Kidney (tissue), 13 donors: ENCODE measurements at regions not wholly inside any gene's neighbourhood (a gene's known extent, or its start where the extent isn't known, plus 50 kb on each side); places are given as distances from the start of the nearest gene placed in this dataset.
"Not testable (repeated sequence)": the region's sequence is repeated elsewhere in the genome, so short reads cannot be mapped to it uniquely, and the experiment has no call there.

ENCODE experiments used
- DNase-seq, 5 donors: peaks; one replicate each; pipeline ENCODE4 v3.0.0-alpha.2; 2013 to 2020
- FAIRE-seq: peaks from 2 replicates; lab custom pipeline; 2012; peaks lifted over from hg19 to GRCh38; lab: Jason Lieb, UNC
- H3K27ac ChIP-seq, 2 donors: one replicate each; pipeline ENCODE4 v1.7.0; 2013; ENCODE audit warnings: low read depth in 2 of 2, low read length in 2 of 2, inconsistent platforms in 1 of 2
- H3K27me3 ChIP-seq: one replicate; pipeline ENCODE4 v1.7.1; 2013; ENCODE audit warnings: low read length, inconsistent platforms; ENCODE audit not compliant: control insufficient read depth, insufficient read depth
- H3K36me3 ChIP-seq, 3 donors: one replicate each; pipeline versions ENCODE4 v1.7.0 to v1.7.1; 2013; ENCODE audit warnings: low read length in 3 of 3, control low read depth in 1 of 3, inconsistent platforms in 1 of 3; ENCODE audit not compliant: insufficient read depth in 3 of 3, control insufficient read depth in 2 of 3
- H3K4me1 ChIP-seq, 3 donors: one replicate each; pipeline versions ENCODE4 v1.7.0 to v1.7.1; 2013; ENCODE audit warnings: low read length in 3 of 3, inconsistent platforms in 1 of 3, low read depth in 1 of 3; ENCODE audit not compliant: control insufficient read depth in 2 of 3, insufficient read depth in 2 of 3
- H3K4me3 ChIP-seq, 3 donors: one replicate each; pipeline versions ENCODE4 v1.7.0 to v1.8.1; 2013; ENCODE audit warnings: low read length in 3 of 3, control low read depth in 1 of 3, inconsistent platforms in 1 of 3
- H3K9ac ChIP-seq, 3 donors: one replicate each; pipeline versions ENCODE4 v1.7.0 to v1.7.1; 2013; ENCODE audit warnings: low read length in 3 of 3, control low read depth in 1 of 3, inconsistent platforms in 1 of 3
- H3K9me3 ChIP-seq, 3 donors: one replicate each; pipeline versions ENCODE4 v1.7.0 to v1.7.1; 2013; ENCODE audit warnings: low read length in 3 of 3, control low read depth in 1 of 3, inconsistent platforms in 1 of 3; ENCODE audit not compliant: control insufficient read depth in 2 of 3, insufficient read depth in 1 of 3
- intact Hi-C: fragments of 100-400 bp; cut with DNase I; formaldehyde crosslinking; loops from one replicate; pipeline ENCODE4 v1.11.1; 2022
- TF ChIP-seq, protein P1 (sequence below): IDR thresholded peaks from 3 replicates; pipeline ENCODE4 v1.5.1; 2012; ENCODE audit warnings: mild to moderate bottlenecking, moderate library complexity, borderline replicate concordance; ENCODE audit not compliant: insufficient read depth; ENCODE audit errors: extremely low read depth
- donor health status: control.
- donor health status: control.
- donor health status: control.
- donor health status: control.
- donor health status: control.
- donor health status: DM: yes; HTN: yes; CAD: no.
- donor health status: Normal renal cell carcinoma (clear cell type).

DNA sequence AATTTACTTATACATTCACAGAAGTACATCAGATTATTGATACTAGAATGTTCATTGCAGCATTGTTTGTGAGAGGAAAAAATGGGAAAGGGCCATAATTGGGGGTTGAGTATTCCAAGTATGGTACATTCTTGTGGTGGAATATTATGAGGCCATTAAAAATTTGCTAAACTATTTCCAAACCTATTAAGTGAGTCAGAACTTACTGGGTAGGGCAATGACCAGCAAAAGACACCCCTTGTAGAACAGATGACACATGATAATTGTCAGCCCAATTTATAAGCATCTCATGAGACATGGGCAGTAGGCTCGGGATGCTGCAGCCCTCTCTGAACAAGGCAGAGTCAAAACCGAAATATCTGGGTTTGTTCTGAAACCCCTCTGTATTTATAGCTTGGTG, 192.6 kb upstream of the IL12B start:
- Histone ChIP-seq H3K27me3 (no peaks in the 10 kb centered on the region), H3K9ac (no peak overlapping the region), H3K27ac (no peak overlapping the region), H3K9me3 (no peaks in the 10 kb centered on the region), H3K4me1 (no peaks in the 10 kb centered on the region), H3K36me3 (no peaks in the 10 kb centered on the region), H3K4me3 (no peak overlapping the region)
- DNase-seq = no peak
- intact Hi-C loops = no loop called here
- TF ChIP-seq, protein P1, sequence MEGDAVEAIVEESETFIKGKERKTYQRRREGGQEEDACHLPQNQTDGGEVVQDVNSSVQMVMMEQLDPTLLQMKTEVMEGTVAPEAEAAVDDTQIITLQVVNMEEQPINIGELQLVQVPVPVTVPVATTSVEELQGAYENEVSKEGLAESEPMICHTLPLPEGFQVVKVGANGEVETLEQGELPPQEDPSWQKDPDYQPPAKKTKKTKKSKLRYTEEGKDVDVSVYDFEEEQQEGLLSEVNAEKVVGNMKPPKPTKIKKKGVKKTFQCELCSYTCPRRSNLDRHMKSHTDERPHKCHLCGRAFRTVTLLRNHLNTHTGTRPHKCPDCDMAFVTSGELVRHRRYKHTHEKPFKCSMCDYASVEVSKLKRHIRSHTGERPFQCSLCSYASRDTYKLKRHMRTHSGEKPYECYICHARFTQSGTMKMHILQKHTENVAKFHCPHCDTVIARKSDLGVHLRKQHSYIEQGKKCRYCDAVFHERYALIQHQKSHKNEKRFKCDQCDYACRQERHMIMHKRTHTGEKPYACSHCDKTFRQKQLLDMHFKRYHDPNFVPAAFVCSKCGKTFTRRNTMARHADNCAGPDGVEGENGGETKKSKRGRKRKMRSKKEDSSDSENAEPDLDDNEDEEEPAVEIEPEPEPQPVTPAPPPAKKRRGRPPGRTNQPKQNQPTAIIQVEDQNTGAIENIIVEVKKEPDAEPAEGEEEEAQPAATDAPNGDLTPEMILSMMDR = no peak
- FAIRE-seq = no peak

DNA sequence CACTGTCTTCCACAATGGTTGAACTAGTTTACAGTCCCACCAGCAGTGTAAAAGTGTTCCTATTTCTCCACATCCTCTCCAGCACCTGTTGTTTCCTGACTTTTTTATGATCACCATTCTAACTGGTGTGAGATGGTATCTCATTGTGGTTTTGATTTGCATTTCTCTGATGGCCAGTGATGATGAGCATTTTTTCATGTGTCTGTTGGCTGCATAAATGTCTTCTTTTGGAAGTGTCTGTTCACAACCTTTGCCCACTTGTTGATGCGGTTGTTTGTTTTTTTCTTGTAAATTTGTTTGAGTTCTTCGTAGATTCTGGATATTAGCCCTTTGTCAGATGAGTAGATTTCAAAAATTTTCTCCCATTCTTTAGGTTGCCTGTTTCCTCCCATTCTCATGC, 194.0 kb upstream of the IL12B start:
- H3K27ac ChIP-seq, H3K9ac ChIP-seq, H3K27me3 ChIP-seq, H3K4me3 ChIP-seq, H3K9me3 ChIP-seq, DNase-seq, H3K36me3 ChIP-seq, intact Hi-C loops, H3K4me1 ChIP-seq, FAIRE-seq: not testable (repeated sequence)

- no peak for FAIRE-seq
- no peaks in the 10 kb centered on the region for H3K36me3 ChIP-seq
- intact Hi-C loops = no loop called here
- H3K4me3 ChIP-seq = no peak overlapping the region
- H3K9ac ChIP-seq = no peak overlapping the region
- no peaks in the 10 kb centered on the region for H3K9me3 ChIP-seq
- H3K4me1 ChIP-seq = no peaks in the 10 kb centered on the region
- no peaks in the 10 kb centered on the region for H3K27me3 ChIP-seq
- peak in 1 of 5 donors; percentile 26 for DNase-seq
- TF ChIP-seq, protein P1 = no peak
- no peak overlapping the region for H3K27ac ChIP-seq
Measured at GRCh38 chr5:159525117-159525516, 194.8 kb upstream of the IL12B start.

DNA sequence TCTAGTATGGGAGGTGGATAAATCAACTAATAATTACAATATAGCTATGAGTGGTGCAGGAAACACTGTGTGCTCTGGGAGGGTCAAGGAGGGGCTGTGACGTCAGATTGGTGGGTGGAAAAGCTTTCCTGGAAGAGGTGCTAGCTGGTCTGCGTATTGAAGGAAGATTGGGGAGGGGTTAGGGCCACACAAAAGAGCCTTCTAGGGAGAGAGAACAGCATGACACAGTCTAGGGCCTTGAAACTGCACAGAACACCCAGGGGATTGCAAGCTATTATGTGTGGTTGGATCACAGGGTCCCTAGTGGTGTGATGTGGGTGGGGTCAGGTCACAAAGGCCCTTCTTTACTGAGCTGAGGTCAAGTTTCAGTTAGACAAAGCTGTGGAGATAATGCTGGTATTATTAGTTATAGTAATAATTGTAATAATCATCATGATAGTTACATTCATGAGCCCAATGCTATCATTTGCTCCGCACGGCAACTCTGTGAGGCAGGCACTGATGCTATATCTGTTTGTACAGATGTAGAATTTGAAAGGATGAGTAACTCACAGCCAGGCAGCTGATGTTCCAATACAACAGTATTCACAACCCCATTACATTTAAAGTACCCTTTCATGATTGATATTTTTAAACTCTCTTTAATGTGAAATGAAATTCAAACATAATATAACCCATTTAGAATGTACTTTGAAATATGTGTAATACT, 197.4 kb upstream of the IL12B start:
- Histone ChIP-seq H3K4me1 (no peaks in the 10 kb centered on the region), H3K27ac (no peak overlapping the region), H3K36me3 (no peaks in the 10 kb centered on the region), H3K9ac (no peak overlapping the region), H3K4me3 (no peak overlapping the region), H3K27me3 (no peaks in the 10 kb centered on the region), H3K9me3 (no peaks in the 10 kb centered on the region)
- DNase-seq (no peak), FAIRE-seq (peak; percentile 21)
- TF ChIP-seq, protein P1 = no peak
- intact Hi-C loops = no loop called here
